Kidney (tissue), 13 donors: ENCODE measurements at regions not wholly inside any gene's neighbourhood (a gene's known extent, or its start where the extent isn't known, plus 50 kb on each side); places are given as distances from the start of the nearest gene placed in this dataset.

Experiments used
- DNase-seq, 5 donors: peaks; one replicate each; pipeline ENCODE4 v3.0.0-alpha.2; 2013 to 2020
- FAIRE-seq: peaks from 2 replicates; lab custom pipeline; 2012; peaks lifted over from hg19 to GRCh38; lab: Jason Lieb, UNC
- H3K27ac ChIP-seq, 2 donors: one replicate each; pipeline ENCODE4 v1.7.0; 2013; ENCODE audit warnings: low read depth in 2 of 2, low read length in 2 of 2, inconsistent platforms in 1 of 2
- H3K27me3 ChIP-seq: one replicate; pipeline ENCODE4 v1.7.1; 2013; ENCODE audit warnings: low read length, inconsistent platforms; ENCODE audit not compliant: control insufficient read depth, insufficient read depth
- H3K36me3 ChIP-seq, 3 donors: one replicate each; pipeline versions ENCODE4 v1.7.0 to v1.7.1; 2013; ENCODE audit warnings: low read length in 3 of 3, control low read depth in 1 of 3, inconsistent platforms in 1 of 3; ENCODE audit not compliant: insufficient read depth in 3 of 3, control insufficient read depth in 2 of 3
- H3K4me1 ChIP-seq, 3 donors: one replicate each; pipeline versions ENCODE4 v1.7.0 to v1.7.1; 2013; ENCODE audit warnings: low read length in 3 of 3, inconsistent platforms in 1 of 3, low read depth in 1 of 3; ENCODE audit not compliant: control insufficient read depth in 2 of 3, insufficient read depth in 2 of 3
- H3K4me3 ChIP-seq, 3 donors: one replicate each; pipeline versions ENCODE4 v1.7.0 to v1.8.1; 2013; ENCODE audit warnings: low read length in 3 of 3, control low read depth in 1 of 3, inconsistent platforms in 1 of 3
- H3K9ac ChIP-seq, 3 donors: one replicate each; pipeline versions ENCODE4 v1.7.0 to v1.7.1; 2013; ENCODE audit warnings: low read length in 3 of 3, control low read depth in 1 of 3, inconsistent platforms in 1 of 3
- H3K9me3 ChIP-seq, 3 donors: one replicate each; pipeline versions ENCODE4 v1.7.0 to v1.7.1; 2013; ENCODE audit warnings: low read length in 3 of 3, control low read depth in 1 of 3, inconsistent platforms in 1 of 3; ENCODE audit not compliant: control insufficient read depth in 2 of 3, insufficient read depth in 1 of 3
- intact Hi-C: fragments of 100-400 bp; cut with DNase I; formaldehyde crosslinking; loops from one replicate; pipeline ENCODE4 v1.11.1; 2022
- TF ChIP-seq, protein P1 (sequence below): IDR thresholded peaks from 3 replicates; pipeline ENCODE4 v1.5.1; 2012; ENCODE audit warnings: mild to moderate bottlenecking, moderate library complexity, borderline replicate concordance; ENCODE audit not compliant: insufficient read depth; ENCODE audit errors: extremely low read depth
- donor health status: control.
- donor health status: control.
- donor health status: control.
- donor health status: control.
- donor health status: control.
- donor health status: DM: yes; HTN: yes; CAD: no.
- donor health status: Normal renal cell carcinoma (clear cell type).

DNA sequence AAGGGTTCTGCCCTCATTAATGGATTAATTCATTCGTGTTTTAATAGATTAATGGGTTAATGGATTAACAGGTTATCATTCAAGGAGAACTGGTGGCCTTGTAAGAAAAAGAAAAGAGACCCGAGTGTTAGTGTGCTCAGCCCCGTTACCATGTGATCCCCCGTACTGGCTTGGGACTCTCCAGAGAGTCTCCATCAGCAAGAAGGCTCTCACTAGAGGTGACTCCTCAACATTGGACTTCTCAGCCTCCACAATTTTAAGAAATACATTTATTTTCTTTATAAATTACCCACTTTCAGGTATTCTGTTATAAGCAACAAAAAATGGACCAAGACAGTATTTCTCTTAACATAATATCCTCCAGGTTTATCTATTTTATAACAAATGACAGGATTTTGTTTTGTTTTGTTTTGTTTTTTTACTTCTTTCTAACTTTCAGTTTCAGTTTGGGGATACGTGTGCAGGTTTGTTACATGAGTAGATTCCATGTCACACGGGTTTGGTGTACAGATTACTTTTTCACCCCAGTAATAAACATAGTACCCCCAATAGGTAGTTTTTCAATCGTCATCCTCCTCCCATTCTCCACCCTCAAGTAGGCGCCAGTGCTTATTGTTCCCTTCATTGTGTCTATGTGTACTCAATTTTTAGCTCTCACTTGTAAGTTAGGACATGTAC, 456.1 kb downstream of the DNAH5 start:
- FAIRE-seq (no peak), DNase-seq (no peak)
- TF ChIP-seq, protein P1, sequence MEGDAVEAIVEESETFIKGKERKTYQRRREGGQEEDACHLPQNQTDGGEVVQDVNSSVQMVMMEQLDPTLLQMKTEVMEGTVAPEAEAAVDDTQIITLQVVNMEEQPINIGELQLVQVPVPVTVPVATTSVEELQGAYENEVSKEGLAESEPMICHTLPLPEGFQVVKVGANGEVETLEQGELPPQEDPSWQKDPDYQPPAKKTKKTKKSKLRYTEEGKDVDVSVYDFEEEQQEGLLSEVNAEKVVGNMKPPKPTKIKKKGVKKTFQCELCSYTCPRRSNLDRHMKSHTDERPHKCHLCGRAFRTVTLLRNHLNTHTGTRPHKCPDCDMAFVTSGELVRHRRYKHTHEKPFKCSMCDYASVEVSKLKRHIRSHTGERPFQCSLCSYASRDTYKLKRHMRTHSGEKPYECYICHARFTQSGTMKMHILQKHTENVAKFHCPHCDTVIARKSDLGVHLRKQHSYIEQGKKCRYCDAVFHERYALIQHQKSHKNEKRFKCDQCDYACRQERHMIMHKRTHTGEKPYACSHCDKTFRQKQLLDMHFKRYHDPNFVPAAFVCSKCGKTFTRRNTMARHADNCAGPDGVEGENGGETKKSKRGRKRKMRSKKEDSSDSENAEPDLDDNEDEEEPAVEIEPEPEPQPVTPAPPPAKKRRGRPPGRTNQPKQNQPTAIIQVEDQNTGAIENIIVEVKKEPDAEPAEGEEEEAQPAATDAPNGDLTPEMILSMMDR: no peak
- no peak overlapping the region for H3K9ac ChIP-seq
- no peaks in the 10 kb centered on the region for H3K27me3 ChIP-seq
- H3K36me3 ChIP-seq: no peaks in the 10 kb centered on the region
- no peaks in the 10 kb centered on the region for H3K4me1 ChIP-seq
- no peak overlapping the region for H3K27ac ChIP-seq
- H3K4me3 ChIP-seq: no peak overlapping the region
- intact Hi-C loops: no loop called here
- H3K9me3 ChIP-seq: no peaks in the 10 kb centered on the region

DNA sequence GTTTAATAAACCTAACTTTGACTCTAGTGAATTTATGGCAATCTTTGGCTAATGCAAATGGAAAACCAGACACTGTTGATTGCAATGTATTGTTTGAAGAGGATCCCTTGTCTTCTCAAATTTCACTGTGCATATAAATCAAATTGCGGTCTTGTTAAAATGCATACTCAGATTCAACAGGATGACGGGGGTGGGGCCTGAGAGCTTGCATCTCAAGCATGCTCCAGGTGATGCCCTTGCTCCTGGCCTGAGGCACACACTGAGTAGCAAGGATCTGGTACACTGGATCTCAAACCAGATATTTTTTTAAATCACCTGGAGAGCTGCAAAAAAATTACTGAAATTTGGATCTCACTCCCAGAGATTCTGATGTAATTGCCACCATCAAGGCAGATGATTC, 463.7 kb downstream of the DNAH5 start:
- FAIRE-seq: no peak
- TF ChIP-seq, protein P1: no peak
- Histone ChIP-seq H3K27me3 (no peaks in the 10 kb centered on the region), H3K27ac (no peak overlapping the region), H3K9ac (no peak overlapping the region), H3K4me3 (no peak overlapping the region), H3K36me3 (no peaks in the 10 kb centered on the region), H3K4me1 (no peaks in the 10 kb centered on the region), H3K9me3 (no peaks in the 10 kb centered on the region)
- no peak for DNase-seq
- intact Hi-C loops: no loop called here

DNA sequence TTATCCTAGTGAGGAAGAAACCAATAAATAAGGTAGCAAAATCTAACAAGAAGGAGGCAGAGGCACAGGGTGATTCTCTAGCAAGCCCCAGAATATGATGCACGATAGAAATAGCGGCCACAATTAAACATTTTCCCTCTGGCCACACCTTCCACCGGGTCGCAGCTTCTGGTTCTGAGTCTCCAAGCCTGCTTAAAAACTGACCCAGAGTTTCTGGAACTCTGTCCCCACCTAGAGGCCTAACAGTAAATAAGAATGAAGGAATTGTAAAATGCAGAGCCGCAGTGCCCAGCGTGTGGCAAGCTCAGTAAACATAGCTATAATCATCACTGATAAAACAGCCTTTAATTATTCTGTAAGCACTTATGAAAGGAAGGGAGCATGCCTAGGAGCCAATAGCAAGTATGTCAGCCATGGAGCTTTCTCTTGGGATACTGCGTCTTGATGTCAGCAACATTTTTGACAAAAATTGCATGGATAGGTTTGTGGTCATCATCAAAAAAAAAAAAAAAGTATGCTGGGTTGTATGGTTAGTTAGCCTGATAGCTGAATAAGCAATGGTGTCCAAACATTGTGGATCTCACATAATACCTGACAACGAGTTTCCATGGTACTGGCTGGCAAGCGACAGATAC, 465.5 kb downstream of the DNAH5 start:
- H3K9me3 ChIP-seq: no peaks in the 10 kb centered on the region
- no peak overlapping the region for H3K4me3 ChIP-seq
- H3K27me3 ChIP-seq: no peaks in the 10 kb centered on the region
- no peak overlapping the region for H3K9ac ChIP-seq
- TF ChIP-seq, protein P1: peak; percentile 55
- H3K36me3 ChIP-seq: no peaks in the 10 kb centered on the region
- no peak for FAIRE-seq
- no peaks in the 10 kb centered on the region for H3K4me1 ChIP-seq
- intact Hi-C loops: no loop called here
- no peak overlapping the region for H3K27ac ChIP-seq
- peak in 4 of 5 donors; percentile 25 to 67 (median 32) for DNase-seq
